Activated T-cell treated with anti-CD3 and anti-CD28 coated beads for 24 hours (primary cell): ENCODE measurements at regions not wholly inside any gene's neighbourhood (a gene's known extent, or its start where the extent isn't known, plus 50 kb on each side); places are given as distances from the start of the nearest gene placed in this dataset.

Experiments
- DNase-seq: peaks from one replicate; pipeline ENCODE4 v3.0.0-alpha.2; 2020; ENCODE audit warnings: low read depth

- no peak for DNase-seq
These were observed 54.2 kb upstream of the MAP2 start for GRCh38 chr2:209369656-209370055.

GRCh38 chr2:209371407-209371806 is 52.4 kb upstream of the MAP2 start:
- no peak for DNase-seq
